ENCODE measurements at regions not wholly inside any gene's neighbourhood (a gene's known extent, or its start where the extent isn't known, plus 50 kb on each side); places are given as distances from the start of the nearest gene placed in this dataset.

GRCh38 chr20:54745780-54746179 lies 270.4 kb downstream of the DOK5 start:
- H3K27ac ChIP-seq (ENCODE audit: low read depth, low read length, poor library complexity, severe bottlenecking) = no peak overlapping the region
- ChIA-PET CTCF (no interaction called here), POLR2A (ENCODE audit: low non-redundant PET) (no interaction called here)
- no TSS peak for BruUV-seq (replicated peaks)
- no peaks in the 10 kb centered on the region for H3K36me3 ChIP-seq (ENCODE audit: insufficient read depth, low read length, poor library complexity, severe bottlenecking)
- peaks cover 4% of the 10 kb centered on the region for H3K27me3 ChIP-seq (replicated peaks; ENCODE audit: insufficient read depth, low read depth, low read length, poor library complexity)
- no peak for DNase-seq (ENCODE audit: low spot score)
- H3K4me3 ChIP-seq (ENCODE audit: low read depth, low read length, poor library complexity, severe bottlenecking) = no peak overlapping the region
- TF ChIP-seq EZH2 (IDR thresholded peaks at IDR 0.05; ENCODE audit: borderline replicate concordance, low read depth, low read length, poor library complexity, severe bottlenecking) = no peak
- TF ChIP-seq CTCF (conservative IDR thresholded peaks at IDR 0.05; ENCODE audit: low read depth, low read length) = no peak
- intact Hi-C loops (cut with micrococcal nuclease; ENCODE audit: unreplicated experiment) = no loop called here
- H3K4me1 ChIP-seq (ENCODE audit: insufficient read depth, low read length, poor library complexity, severe bottlenecking) = no peaks in the 10 kb centered on the region
- no peaks in the 10 kb centered on the region for H3K9me3 ChIP-seq (ENCODE audit: low read depth, low read length, poor library complexity, severe bottlenecking)

- CTCF ChIA-PET = no interaction called here
- BruUV-seq (replicated peaks) = no TSS peak
- DNase-seq (ENCODE audit: low spot score) = no peak
Measured at GRCh38 chr20:54744097-54744496, 268.7 kb downstream of the DOK5 start.

GRCh38 chr20:54742193-54742592 lies 266.8 kb downstream of the DOK5 start:
- Histone ChIP-seq H3K36me3 (ENCODE audit: insufficient read depth, low read length, poor library complexity, severe bottlenecking) (no peaks in the 10 kb centered on the region), H3K27me3 (replicated peaks; ENCODE audit: insufficient read depth, low read depth, low read length, poor library complexity) (peaks cover 11% of the 10 kb centered on the region), H3K4me1 (ENCODE audit: insufficient read depth, low read length, poor library complexity, severe bottlenecking) (no peaks in the 10 kb centered on the region), H3K27ac (ENCODE audit: low read depth, low read length, poor library complexity, severe bottlenecking) (no peak overlapping the region), H3K9me3 (ENCODE audit: low read depth, low read length, poor library complexity, severe bottlenecking) (no peaks in the 10 kb centered on the region), H3K4me3 (ENCODE audit: low read depth, low read length, poor library complexity, severe bottlenecking) (no peak overlapping the region)
- ChIA-PET CTCF (no interaction called here), POLR2A (ENCODE audit: low non-redundant PET) (no interaction called here)
- no TSS peak for BruUV-seq (replicated peaks)
- no peak for TF ChIP-seq CTCF (conservative IDR thresholded peaks at IDR 0.05; ENCODE audit: low read depth, low read length)
- no peak for TF ChIP-seq EZH2 (IDR thresholded peaks at IDR 0.05; ENCODE audit: borderline replicate concordance, low read depth, low read length, poor library complexity, severe bottlenecking)
- intact Hi-C loops (cut with micrococcal nuclease; ENCODE audit: unreplicated experiment) = no loop called here
- DNase-seq (ENCODE audit: low spot score) = no peak

More at GRCh38 chr20:54744097-54744496, 268.7 kb downstream of the DOK5 start:
- Histone ChIP-seq H3K27ac (ENCODE audit: low read depth, low read length, poor library complexity, severe bottlenecking) (no peak overlapping the region), H3K4me1 (ENCODE audit: insufficient read depth, low read length, poor library complexity, severe bottlenecking) (no peaks in the 10 kb centered on the region), H3K36me3 (ENCODE audit: insufficient read depth, low read length, poor library complexity, severe bottlenecking) (no peaks in the 10 kb centered on the region), H3K27me3 (replicated peaks; ENCODE audit: insufficient read depth, low read depth, low read length, poor library complexity) (peaks cover 8% of the 10 kb centered on the region), H3K4me3 (ENCODE audit: low read depth, low read length, poor library complexity, severe bottlenecking) (no peak overlapping the region), H3K9me3 (ENCODE audit: low read depth, low read length, poor library complexity, severe bottlenecking) (no peaks in the 10 kb centered on the region)
- POLR2A ChIA-PET (ENCODE audit: low non-redundant PET) = no interaction called here
- no peak for TF ChIP-seq EZH2 (IDR thresholded peaks at IDR 0.05; ENCODE audit: borderline replicate concordance, low read depth, low read length, poor library complexity, severe bottlenecking)
- TF ChIP-seq CTCF (conservative IDR thresholded peaks at IDR 0.05; ENCODE audit: low read depth, low read length) = no peak
- intact Hi-C loops (cut with micrococcal nuclease; ENCODE audit: unreplicated experiment) = no loop called here
